SK-MEL-5 (cell line): ENCODE measurements at regions not wholly inside any gene's neighbourhood (a gene's known extent, or its start where the extent isn't known, plus 50 kb on each side); places are given as distances from the start of the nearest gene placed in this dataset.
A peak's percentile ranks its signal among the peaks of the same experiment; 100 is the strongest.

Experiments used
- DNase-seq: peaks from one replicate; pipeline ENCODE4 v3.0.0-alpha.2; 2016; ENCODE audit warnings: low read depth, low spot score
- in situ Hi-C: cut with HindIII; loops from 2 replicates; pipeline ENCODE4 v1.10.0; 2016; ENCODE audit warnings: low sequenced_read_pairs, high pct_unique_total_duplicates, low pct_unique_long_range_greater_than_20kb

- in situ Hi-C loops, result no loop called here
- no peak for DNase-seq
Observed at GRCh38 chr6:167712731-167713475, 113.8 kb upstream of the AFDN start.

DNA sequence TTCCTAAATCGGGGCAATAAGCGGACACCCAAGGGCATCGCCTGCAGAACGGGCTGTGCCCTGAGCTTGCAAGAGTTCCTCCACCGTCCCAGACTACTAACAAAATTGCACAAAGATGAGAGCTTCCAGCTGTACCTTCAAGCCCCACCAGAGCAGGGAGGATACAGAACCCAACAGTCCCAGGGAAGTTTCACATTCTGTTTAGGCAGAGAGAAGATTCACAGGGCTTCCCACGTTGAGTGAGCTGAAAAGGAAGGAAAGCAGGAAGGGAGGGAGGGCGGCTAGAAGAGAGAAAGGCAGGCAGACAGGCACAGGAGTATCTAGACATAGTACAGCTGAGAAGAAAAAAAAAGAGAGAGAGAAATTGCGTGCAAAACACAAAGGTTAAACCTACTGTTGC lies 112.6 kb upstream of the AFDN start:
- no peak for DNase-seq
- in situ Hi-C loops, result no loop called here

GRCh38 chr6:167717455-167717854 lies 109.3 kb upstream of the AFDN start:
- DNase-seq, result no peak
- in situ Hi-C loops, result no loop called here

DNA sequence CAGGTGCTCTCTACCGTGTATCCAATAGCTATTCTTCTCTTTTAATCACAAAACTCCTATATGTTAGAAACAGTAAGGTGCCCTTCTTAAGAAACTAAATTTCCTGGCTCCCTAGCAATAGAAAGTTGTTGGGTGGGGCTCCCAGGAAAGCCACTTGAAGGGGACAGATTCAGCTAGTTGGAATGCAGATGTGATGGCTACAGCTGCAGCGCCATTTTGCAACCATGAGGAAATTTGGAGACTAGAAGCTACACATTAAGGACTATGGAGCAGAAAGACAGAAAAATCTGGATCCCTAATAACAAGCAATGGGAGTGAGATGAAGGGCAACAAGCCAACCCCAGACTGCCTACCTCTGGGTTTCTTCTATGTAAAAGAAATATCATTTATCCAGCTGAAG lies 108.8 kb upstream of the AFDN start:
- DNase-seq, result no peak
- in situ Hi-C loops, result no loop called here

GRCh38 chr6:167719920-167720319 lies 106.8 kb upstream of the AFDN start:
- DNase-seq, result no peak
- in situ Hi-C loops, result no loop called here

- in situ Hi-C loops, result no loop called here
- no peak for DNase-seq
Observed at GRCh38 chr6:167720456-167721285, 106.0 kb upstream of the AFDN start.

GRCh38 chr6:167721291-167721690 lies 105.4 kb upstream of the AFDN start:
- in situ Hi-C loops, result no loop called here

GRCh38 chr6:167722634-167723309 lies 103.9 kb upstream of the AFDN start:
- in situ Hi-C loops, result no loop called here
- no peak for DNase-seq

More at GRCh38 chr6:167721291-167721690, 105.4 kb upstream of the AFDN start:
- DNase-seq, result no peak

DNA sequence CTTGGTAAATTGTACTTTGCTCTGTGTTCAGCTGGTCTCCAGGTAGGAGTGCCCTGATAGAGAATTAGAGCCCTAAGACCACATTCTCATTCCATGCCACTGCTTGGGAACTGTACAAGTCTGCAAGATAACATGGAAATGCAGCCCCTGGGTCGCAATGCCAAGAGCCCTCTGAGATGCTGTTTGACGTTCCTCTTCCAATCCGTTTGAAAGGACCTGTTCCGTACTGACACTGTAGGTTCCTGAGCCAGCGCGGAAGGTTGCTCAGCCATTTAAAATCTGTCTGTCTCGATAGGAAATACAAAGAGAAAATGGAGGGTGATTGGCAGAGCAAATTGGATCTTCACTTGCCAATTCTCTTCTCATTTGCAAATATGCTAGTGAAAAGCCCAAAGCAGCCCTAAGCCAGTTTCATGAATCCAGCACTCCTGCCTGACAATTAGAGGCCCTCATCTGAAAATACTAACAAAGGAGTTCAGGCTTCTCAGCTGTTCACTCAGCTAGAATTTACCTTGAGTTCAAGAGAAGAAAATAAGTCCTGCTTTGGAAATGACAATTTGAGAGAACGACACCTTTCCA lies 100.6 kb upstream of the AFDN start:
- in situ Hi-C loops, result no loop called here
- DNase-seq, result no peak

DNA sequence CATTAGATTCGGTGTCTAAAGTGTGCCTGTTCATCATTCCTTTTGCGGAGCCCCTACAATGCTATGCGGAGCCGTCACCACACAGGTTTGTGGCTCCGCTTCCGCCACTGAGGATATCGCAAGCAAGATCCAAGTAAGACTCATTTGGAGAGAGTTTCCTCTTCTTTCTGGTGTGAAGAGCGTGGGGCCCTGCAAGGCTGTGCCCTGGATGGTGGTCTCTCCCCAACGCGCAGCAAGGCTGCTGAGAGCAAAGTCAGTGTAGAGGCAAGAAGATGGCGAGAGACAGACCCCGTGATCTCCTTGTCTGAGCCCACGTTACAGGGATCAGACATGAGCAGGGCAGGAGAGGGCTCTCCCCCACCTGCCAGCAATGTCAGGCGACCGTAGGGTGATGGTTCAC lies 96.3 kb upstream of the AFDN start:
- in situ Hi-C loops, result no loop called here
- no peak for DNase-seq

- no peak for DNase-seq
- in situ Hi-C loops, result no loop called here
Observed at GRCh38 chr6:167731216-167731615, 95.5 kb upstream of the AFDN start.

DNA sequence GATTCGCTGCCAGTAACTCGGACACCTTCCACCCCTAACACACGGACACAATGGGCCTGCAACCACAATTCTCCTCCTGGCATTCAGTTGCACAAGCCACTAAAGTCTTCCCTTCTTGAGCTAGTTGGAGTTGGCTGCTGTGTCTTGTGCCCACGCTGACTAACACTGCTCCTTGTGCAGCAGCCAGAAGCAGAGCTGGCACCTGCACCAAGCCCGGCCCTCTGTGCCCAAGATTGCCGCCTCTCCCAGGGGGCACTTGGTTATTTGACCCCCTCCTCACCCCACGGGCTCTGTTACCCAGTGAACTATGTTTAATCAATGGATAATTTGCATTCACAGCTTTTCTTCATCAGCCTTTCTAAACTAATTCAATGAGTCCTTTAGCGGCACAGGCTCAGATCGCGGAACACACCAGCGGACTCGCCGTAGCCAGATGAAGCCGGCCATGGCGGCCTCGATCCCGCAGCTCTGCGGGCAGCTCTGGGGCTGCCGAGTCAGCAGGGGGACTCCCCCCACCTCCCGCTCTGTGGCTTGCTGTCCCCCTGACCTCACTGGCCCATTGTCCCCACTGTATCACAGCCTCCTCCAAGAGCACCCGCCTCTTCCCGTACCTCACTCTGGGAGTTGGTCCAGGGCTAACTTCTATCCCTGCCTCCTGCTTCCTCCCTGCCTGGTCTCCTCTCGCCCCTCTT lies 94.8 kb upstream of the AFDN start:
- in situ Hi-C loops, result no loop called here

GRCh38 chr6:167733740-167734661 lies 92.7 kb upstream of the AFDN start:
- DNase-seq, result peak; percentile 67
- in situ Hi-C loops, result no loop called here

More for the DNA sequence above, 94.8 kb upstream of the AFDN start:
- DNase-seq, result no peak

GRCh38 chr6:167734662-167735083 lies 92.0 kb upstream of the AFDN start:
- no peak for DNase-seq
- in situ Hi-C loops, result no loop called here

DNA sequence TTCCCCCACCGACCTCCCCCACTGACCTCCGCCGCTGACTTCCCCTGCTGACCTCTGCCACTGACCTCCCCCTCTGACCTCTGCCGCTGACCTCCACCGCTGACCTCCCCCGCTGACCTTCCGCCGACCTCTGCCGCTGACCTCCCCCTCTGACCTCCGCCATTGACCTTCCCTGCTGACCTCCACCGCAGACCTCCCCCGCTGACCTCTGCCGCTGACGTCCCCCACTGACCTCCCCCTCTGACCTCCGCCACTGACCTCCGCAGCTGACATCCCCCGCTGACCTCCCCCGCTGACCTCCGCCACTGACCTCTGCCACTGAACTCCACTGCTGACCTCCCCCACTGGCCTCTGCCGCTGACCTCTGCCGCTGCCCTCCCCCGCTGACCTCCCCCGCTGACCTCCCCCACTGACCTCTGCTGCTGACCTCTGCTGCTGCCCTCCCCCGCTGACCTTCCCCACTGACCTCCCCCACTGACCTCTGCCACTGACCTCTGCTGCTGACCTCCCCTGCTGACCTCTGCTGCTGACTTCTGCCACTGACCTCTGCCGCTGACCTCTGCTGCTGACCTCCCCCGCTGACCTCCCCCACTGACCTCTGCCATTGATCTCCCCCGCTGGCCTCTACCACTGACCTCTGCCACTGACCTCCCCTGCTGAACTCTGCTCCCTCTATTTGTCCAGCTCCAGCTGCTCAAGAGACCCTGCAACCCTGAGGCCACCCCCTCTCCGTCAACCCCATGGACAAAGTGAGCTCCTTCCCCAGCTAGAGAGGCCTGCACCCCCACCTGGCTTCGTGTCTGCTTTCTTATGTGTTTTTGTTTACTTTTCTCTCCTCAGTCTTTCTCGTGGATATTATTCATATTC lies 91.4 kb upstream of the AFDN start:
- in situ Hi-C loops, result no loop called here
- no peak for DNase-seq

- DNase-seq, result peak; percentile 1
- in situ Hi-C loops, result no loop called here
Observed at GRCh38 chr6:167735951-167736288, 90.8 kb upstream of the AFDN start.
